ENCODE measurements at regions not wholly inside any gene's neighbourhood (a gene's known extent, or its start where the extent isn't known, plus 50 kb on each side); places are given as distances from the start of the nearest gene placed in this dataset.

GRCh38 chr14:37711831-37712475, 116.5 kb downstream of the TTC6 start (continued):
- TF ChIP-seq AKNA (CRISPR knock-in tag; IDR thresholded peaks at IDR 0.05; ENCODE audit: borderline replicate concordance) (0 out of 2 replicates have a peak, but pooled peaks have one; percentile 26), TIGD3 (CRISPR knock-in tag; IDR thresholded peaks at IDR 0.05; ENCODE audit: borderline replicate concordance) (no peak), HNRNPL (IDR thresholded peaks at IDR 0.05; ENCODE audit: low read depth, low read length) (no peak), ZNF713 (CRISPR knock-in tag; IDR thresholded peaks at IDR 0.05) (no peak), ZNF292 (CRISPR knock-in tag; IDR thresholded peaks at IDR 0.05; ENCODE audit: borderline replicate concordance, low read depth) (peak; percentile 48; the same call in 1 of the 2 replicates), KDM5B (CRISPR knock-in tag; IDR thresholded peaks at IDR 0.05; ENCODE audit: borderline replicate concordance) (no peak), HOXA7 (CRISPR knock-in tag; IDR thresholded peaks at IDR 0.05) (no peak), NFRKB (IDR thresholded peaks at IDR 0.05) (no peak), ZNF7 (CRISPR knock-in tag; IDR thresholded peaks at IDR 0.05) (peak; percentile 48; the same call in 1 of the 2 replicates), PAXIP1 (CRISPR knock-in tag; conservative IDR thresholded peaks at IDR 0.05) (peak; percentile 97), CENPT (CRISPR knock-in tag; IDR thresholded peaks at IDR 0.05; ENCODE audit: low read depth) (no peak), ZNF761 (CRISPR knock-in tag; conservative IDR thresholded peaks at IDR 0.05) (peak; percentile 49; the same call in 1 of the 2 replicates)
- TF ChIP-seq, protein P1, sequence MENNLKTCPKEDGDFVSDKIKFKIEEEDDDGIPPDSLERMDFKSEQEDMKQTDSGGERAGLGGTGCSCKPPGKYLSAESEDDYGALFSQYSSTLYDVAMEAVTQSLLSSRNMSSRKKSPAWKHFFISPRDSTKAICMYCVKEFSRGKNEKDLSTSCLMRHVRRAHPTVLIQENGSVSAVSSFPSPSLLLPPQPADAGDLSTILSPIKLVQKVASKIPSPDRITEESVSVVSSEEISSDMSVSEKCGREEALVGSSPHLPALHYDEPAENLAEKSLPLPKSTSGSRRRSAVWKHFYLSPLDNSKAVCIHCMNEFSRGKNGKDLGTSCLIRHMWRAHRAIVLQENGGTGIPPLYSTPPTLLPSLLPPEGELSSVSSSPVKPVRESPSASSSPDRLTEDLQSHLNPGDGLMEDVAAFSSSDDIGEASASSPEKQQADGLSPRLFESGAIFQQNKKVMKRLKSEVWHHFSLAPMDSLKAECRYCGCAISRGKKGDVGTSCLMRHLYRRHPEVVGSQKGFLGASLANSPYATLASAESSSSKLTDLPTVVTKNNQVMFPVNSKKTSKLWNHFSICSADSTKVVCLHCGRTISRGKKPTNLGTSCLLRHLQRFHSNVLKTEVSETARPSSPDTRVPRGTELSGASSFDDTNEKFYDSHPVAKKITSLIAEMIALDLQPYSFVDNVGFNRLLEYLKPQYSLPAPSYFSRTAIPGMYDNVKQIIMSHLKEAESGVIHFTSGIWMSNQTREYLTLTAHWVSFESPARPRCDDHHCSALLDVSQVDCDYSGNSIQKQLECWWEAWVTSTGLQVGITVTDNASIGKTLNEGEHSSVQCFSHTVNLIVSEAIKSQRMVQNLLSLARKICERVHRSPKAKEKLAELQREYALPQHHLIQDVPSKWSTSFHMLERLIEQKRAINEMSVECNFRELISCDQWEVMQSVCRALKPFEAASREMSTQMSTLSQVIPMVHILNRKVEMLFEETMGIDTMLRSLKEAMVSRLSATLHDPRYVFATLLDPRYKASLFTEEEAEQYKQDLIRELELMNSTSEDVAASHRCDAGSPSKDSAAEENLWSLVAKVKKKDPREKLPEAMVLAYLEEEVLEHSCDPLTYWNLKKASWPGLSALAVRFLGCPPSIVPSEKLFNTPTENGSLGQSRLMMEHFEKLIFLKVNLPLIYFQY (CRISPR knock-in tag; IDR thresholded peaks at IDR 0.05; ENCODE audit: borderline replicate concordance) = peak; percentile 45; the same call in 1 of the 2 replicates
- TF ChIP-seq, protein P2, sequence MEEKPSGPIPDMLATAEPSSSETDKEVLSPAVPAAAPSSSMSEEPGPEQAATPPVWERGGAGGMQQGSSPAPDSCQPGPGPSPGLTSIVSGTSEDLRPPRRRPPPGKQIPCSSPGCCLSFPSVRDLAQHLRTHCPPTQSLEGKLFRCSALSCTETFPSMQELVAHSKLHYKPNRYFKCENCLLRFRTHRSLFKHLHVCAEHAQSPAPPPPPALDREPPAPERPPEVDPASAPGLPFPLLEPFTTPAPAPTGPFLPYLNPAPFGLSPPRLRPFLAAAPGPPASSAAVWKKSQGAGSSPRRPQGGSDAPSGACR (CRISPR knock-in tag; IDR thresholded peaks at IDR 0.05) = no peak; the same call in 1 of the 2 replicates
